SK-N-SH (cell line): ENCODE measurements at regions not wholly inside any gene's neighbourhood (a gene's known extent, or its start where the extent isn't known, plus 50 kb on each side); places are given as distances from the start of the nearest gene placed in this dataset.

Source experiments
- CTCF ChIA-PET: fragments of 300-600, 350-600 bp; formaldehyde crosslinking; extraction: SDS; loops from one replicate; lab custom pipeline; 2021; lab: Yijun Ruan, JAX
- POLR2A ChIA-PET: fragments of 350-600 bp; sonication (Branson Sonifier 250); formaldehyde crosslinking; extraction: SDS; loops from one replicate; lab custom pipeline; 2020; ENCODE audit warnings: antibody characterized with exemption, inconsistent platforms; lab: Yijun Ruan, JAX
- DNase-seq: peaks from one replicate; pipeline ENCODE4 v3.0.0; 2012
- H2AFZ ChIP-seq: fragments of 200-600 bp; sonication (generic); 2 replicates; pipeline ENCODE4 v1.8.1; 2016; ENCODE audit warnings: antibody characterized with exemption, mild to moderate bottlenecking, low read depth
- H3F3A ChIP-seq: fragments of 200-600 bp; sonication (generic); replicated peaks from 2 replicates; pipeline ENCODE3; 2016; ENCODE audit warnings: antibody characterized with exemption, mild to moderate bottlenecking; ENCODE audit not compliant: insufficient read depth
- H3K27ac ChIP-seq, 2 experiments: fragments of 200-500 bp in 1 of 2; fragments of 200-600 bp in 1 of 2; sonication (Bioruptor generic) in 1 of 2; sonication (generic), shearing (Covaris generic) in 1 of 2; 2 replicates each; pipeline versions ENCODE4 v1.5.1 to v1.6.1; 2014 to 2016; ENCODE audit warnings: low read depth in 2 of 2, inconsistent platforms in 1 of 2, low read length in 1 of 2, mild to moderate bottlenecking in 1 of 2, mixed read lengths in 1 of 2
- H3K27me3 ChIP-seq: fragments of 200-600 bp; sonication (generic), shearing (Covaris generic); 2 replicates; pipeline ENCODE4 v1.6.1; 2016; ENCODE audit warnings: mixed run types; ENCODE audit not compliant: insufficient read depth
- H3K36me3 ChIP-seq, 2 experiments: fragments of 200-500 bp in 1 of 2; fragments of 200-600 bp in 1 of 2; sonication (Bioruptor generic) in 1 of 2; sonication (generic) in 1 of 2; replicated peaks in 1 of 2; 2 replicates each; pipeline versions ENCODE3 to v1.5.1; 2014 to 2016; ENCODE audit warnings: low read length in 1 of 2, mild to moderate bottlenecking in 1 of 2; ENCODE audit not compliant: insufficient read depth in 2 of 2, control insufficient read depth in 1 of 2
- H3K4me1 ChIP-seq, 2 experiments: fragments of 200-500 bp in 1 of 2; fragments of 200-600 bp in 1 of 2; sonication (Bioruptor generic) in 1 of 2; sonication (generic), shearing (Covaris generic) in 1 of 2; 2 replicates each; pipeline versions ENCODE4 v1.5.1 to v1.6.1; 2014 to 2016; ENCODE audit warnings: low read depth in 1 of 2, low read length in 1 of 2, mixed run types in 1 of 2; ENCODE audit not compliant: insufficient read depth in 2 of 2, control insufficient read depth in 1 of 2
- H3K4me2 ChIP-seq: fragments of 200-600 bp; sonication (generic), shearing (Covaris generic); 2 replicates; pipeline ENCODE4 v1.6.1; 2017; ENCODE audit warnings: mixed run types
- H3K4me3 ChIP-seq, 2 experiments: fragments of 200-500 bp in 1 of 2; fragments of 200-600 bp in 1 of 2; sonication (Bioruptor generic) in 1 of 2; sonication (generic), shearing (Covaris generic) in 1 of 2; 2 replicates each; pipeline versions ENCODE4 v1.5.1 to v1.8.1; 2014 to 2016; ENCODE audit warnings: low read depth in 2 of 2, inconsistent platforms in 1 of 2, low read length in 1 of 2, mild to moderate bottlenecking in 1 of 2, mixed read lengths in 1 of 2, moderate library complexity in 1 of 2
- H3K79me2 ChIP-seq: fragments of 200-600 bp; sonication (generic); 2 replicates; pipeline ENCODE4 v1.8.1; 2017; ENCODE audit warnings: mild to moderate bottlenecking; ENCODE audit not compliant: insufficient read depth
- H3K9ac ChIP-seq: fragments of 200-600 bp; sonication (generic); 2 replicates; pipeline ENCODE4 v1.6.1; 2017; ENCODE audit warnings: mixed run types
- H3K9me2 ChIP-seq: fragments of 200-600 bp; sonication (generic); 2 replicates; pipeline ENCODE4 v1.6.1; 2017; ENCODE audit warnings: mixed run types
- H3K9me3 ChIP-seq: fragments of 200-600 bp; sonication (generic); 2 replicates; pipeline ENCODE4 v1.6.1; 2017; ENCODE audit warnings: mixed run types, mild to moderate bottlenecking, moderate library complexity
- H4K20me1 ChIP-seq: fragments of 200-600 bp; sonication (generic); 2 replicates; pipeline ENCODE4 v1.6.1; 2017; ENCODE audit warnings: mild to moderate bottlenecking, mixed run types; ENCODE audit not compliant: insufficient read depth
- ELF1 ChIP-seq: IDR thresholded peaks from 2 replicates; pipeline ENCODE4 v1.4.0; 2012
- EZH2phosphoT487 ChIP-seq: fragments of 200-600 bp; sonication (generic); IDR thresholded peaks from 2 replicates; pipeline ENCODE4 v1.6.1; 2017; ENCODE audit warnings: low read depth, mixed run types, mild to moderate bottlenecking, antibody characterized with exemption, moderate library complexity, borderline replicate concordance
- FOSL2 ChIP-seq: IDR thresholded peaks from 2 replicates; pipeline ENCODE4 v1.4.0; 2012; ENCODE audit warnings: low read depth, mild to moderate bottlenecking, moderate library complexity, borderline replicate concordance
- FOXM1 ChIP-seq: IDR thresholded peaks from 2 replicates; pipeline ENCODE4 v1.4.0; 2012; ENCODE audit warnings: low read depth, mild to moderate bottlenecking
- GABPA ChIP-seq: IDR thresholded peaks from 2 replicates; pipeline ENCODE4 v1.4.0; 2012; ENCODE audit warnings: low read depth, mild to moderate bottlenecking
- GATA2 ChIP-seq: sonication (generic); formaldehyde crosslinking; IDR thresholded peaks from 2 replicates; pipeline ENCODE4 v1.5.0; 2020; ENCODE audit warnings: mild to moderate bottlenecking, missing genetic modification reagents
- MAX ChIP-seq: IDR thresholded peaks from 2 replicates; pipeline ENCODE4 v1.4.0; 2012; ENCODE audit warnings: low read depth
- MEF2A ChIP-seq: IDR thresholded peaks from 2 replicates; pipeline ENCODE4 v1.4.0; 2012; ENCODE audit warnings: low read depth, borderline replicate concordance
- MXI1 ChIP-seq: IDR thresholded peaks from 2 replicates; pipeline ENCODE4 v1.6.1; 2012; ENCODE audit warnings: mild to moderate bottlenecking, low read depth, low read length, improper control_type of control experiment
- NFIC ChIP-seq: IDR thresholded peaks from 2 replicates; pipeline ENCODE4 v1.4.0; 2012; ENCODE audit warnings: borderline replicate concordance
- POLR2AphosphoS5 ChIP-seq: IDR thresholded peaks from 2 replicates; pipeline ENCODE4 v1.6.1; 2012; ENCODE audit warnings: low read depth, low read length
- REST ChIP-seq: IDR thresholded peaks from 2 replicates; pipeline ENCODE4 v1.6.1; 2012; ENCODE audit warnings: mild to moderate bottlenecking, low read depth, low read length, moderate library complexity
- RXRA ChIP-seq: IDR thresholded peaks from 2 replicates; pipeline ENCODE4 v1.4.0; 2012; ENCODE audit warnings: low read depth, mild to moderate bottlenecking, borderline replicate concordance
- SIN3A ChIP-seq: IDR thresholded peaks from 2 replicates; pipeline ENCODE4 v1.6.1; 2012; ENCODE audit warnings: low read depth, mild to moderate bottlenecking, low read length, moderate library complexity, borderline replicate concordance
- SMC3 ChIP-seq: IDR thresholded peaks from 2 replicates; pipeline ENCODE4 v1.6.1; 2012; ENCODE audit warnings: low read depth, low read length, improper control_type of control experiment
- TAF1 ChIP-seq: IDR thresholded peaks from 2 replicates; pipeline ENCODE4 v1.6.1; 2012; ENCODE audit warnings: low read depth, mild to moderate bottlenecking, low read length, moderate library complexity, borderline replicate concordance
- TCF12 ChIP-seq: IDR thresholded peaks from 2 replicates; pipeline ENCODE4 v1.4.0; 2012
- USF1 ChIP-seq: IDR thresholded peaks from 2 replicates; pipeline ENCODE4 v1.4.0; 2012; ENCODE audit warnings: low read depth, borderline replicate concordance
- YY1 ChIP-seq: IDR thresholded peaks from 2 replicates; pipeline ENCODE4 v1.4.0; 2012; ENCODE audit warnings: low read depth, mild to moderate bottlenecking
- ZBTB33 ChIP-seq: IDR thresholded peaks from 2 replicates; pipeline ENCODE4 v1.4.0; 2012; ENCODE audit warnings: low read depth, borderline replicate concordance
- WGBS: methylation state at CpG from one replicate; pipeline ENCODE4 v1.1.6; 2017; ENCODE audit warnings: low lambda C conversion rate; 5-methylcytosine and 5-hydroxymethylcytosine counted together

GRCh38 chr14:22481546-22481945 lies 107.5 kb downstream of the DAD1 start:
- Histone ChIP-seq H3K36me3 (no peaks in the 10 kb centered on the region), H4K20me1 (no peaks in the 10 kb centered on the region), H3K9me2 (no peaks in the 10 kb centered on the region), H3K27me3 (peaks cover 17% of the 10 kb centered on the region; the same call in 1 of the 2 replicates), H3K79me2 (no peaks in the 10 kb centered on the region), H3K4me1 (peaks cover 5 to 15% of the 10 kb centered on the region in 2 experiments; a peak in 2 of 4 replicates), H3K4me2 (no peak overlapping the region), H3F3A (no peaks in the 10 kb centered on the region), H3K4me3 (no peak overlapping the region), H3K9ac (no peak overlapping the region), H2AFZ (no peak overlapping the region), H3K9me3 (no peaks in the 10 kb centered on the region), H3K27ac (no peak overlapping the region)
- 37% methylated on average over 4 of the region's 4 CpGs for WGBS
- DNase-seq, result no peak
- POLR2A ChIA-PET, result no interaction called here
- TF ChIP-seq POLR2AphosphoS5 (no peak), FOSL2 (no peak), MXI1 (no peak), ZBTB33 (no peak), TAF1 (no peak), NFIC (no peak), GABPA (no peak), RXRA (no peak), ELF1 (no peak), EZH2phosphoT487 (no peak), SMC3 (no peak), USF1 (no peak), SIN3A (no peak), GATA2 (CRISPR knock-in tag) (no peak)
- CTCF ChIA-PET, result interaction anchor here (2.0 kb wide), 1 partner anchor 89 kb away, joined by 6 read pairs; no protein-coding TSS in a partner anchor

GRCh38 chr14:22479776-22480464 lies 109.1 kb downstream of the DAD1 start:
- DNase-seq, result no peak
- no peak overlapping the region for H3K4me3 ChIP-seq
- TF ChIP-seq FOXM1 (no peak), YY1 (no peak), TCF12 (no peak), TAF1 (no peak), MEF2A (no peak), ZBTB33 (no peak), MXI1 (no peak), SMC3 (no peak), REST (no peak), MAX (no peak)

More at GRCh38 chr14:22479776-22480464, 109.1 kb downstream of the DAD1 start:
- no peak overlapping the region for H3K27ac ChIP-seq
- POLR2A ChIA-PET, result no interaction called here
- H2AFZ ChIP-seq, result no peak overlapping the region
- H3K4me1 ChIP-seq, result peaks cover 3 to 15% of the 10 kb centered on the region in 2 experiments; a peak in 2 of 4 replicates
- H4K20me1 ChIP-seq, result no peaks in the 10 kb centered on the region
- H3K79me2 ChIP-seq, result no peaks in the 10 kb centered on the region
- H3K4me2 ChIP-seq, result no peak overlapping the region
- CTCF ChIA-PET, result interaction anchor here (0.8 to 1.7 kb wide), 3 partner anchors 8 to 456 kb away, joined by 3 to 6 read pairs (median 5); no protein-coding TSS in a partner anchor
- H3K9me2 ChIP-seq, result no peaks in the 10 kb centered on the region
- H3F3A ChIP-seq, result no peaks in the 10 kb centered on the region
- H3K27me3 ChIP-seq, result peaks cover 9% of the 10 kb centered on the region; the same call in 1 of the 2 replicates
- WGBS, result 31% methylated on average over 3 of the region's 3 CpGs
- no peaks in the 10 kb centered on the region for H3K9me3 ChIP-seq
- H3K9ac ChIP-seq, result no peak overlapping the region
- no peaks in the 10 kb centered on the region for H3K36me3 ChIP-seq
